GM11168 (cell line): ENCODE measurements at regions not wholly inside any gene's neighbourhood (a gene's known extent, or its start where the extent isn't known, plus 50 kb on each side); places are given as distances from the start of the nearest gene placed in this dataset.

Experiments used
- in situ Hi-C: fragments of 300-500 bp; cut with MboI; formaldehyde crosslinking; loops from one replicate; pipeline ENCODE4 v1.12.0; 2022; ENCODE audit warnings: low sequenced_read_pairs; ENCODE audit not compliant: unreplicated experiment

- in situ Hi-C loops = no loop called here
These were observed 268.2 kb downstream of the SH3GL2 start for GRCh38 chr9:17846948-17847655.

GRCh38 chr9:17847908-17848307 is 269.0 kb downstream of the SH3GL2 start:
- in situ Hi-C loops = no loop called here

- in situ Hi-C loops = no loop called here
These were observed 273.2 kb downstream of the SH3GL2 start for GRCh38 chr9:17852108-17852507.

- in situ Hi-C loops = no loop called here
These were observed 275.6 kb downstream of the SH3GL2 start for GRCh38 chr9:17854487-17854886.

- in situ Hi-C loops = no loop called here
These were observed 278.1 kb downstream of the SH3GL2 start for GRCh38 chr9:17856995-17857394.

GRCh38 chr9:17859228-17859627 is 280.4 kb downstream of the SH3GL2 start:
- in situ Hi-C loops = no loop called here

- in situ Hi-C loops = no loop called here
These were observed 281.1 kb downstream of the SH3GL2 start for GRCh38 chr9:17859987-17860386.

GRCh38 chr9:17862101-17862500 is 283.2 kb downstream of the SH3GL2 start:
- in situ Hi-C loops = no loop called here

GRCh38 chr9:17862629-17863028 is 283.8 kb downstream of the SH3GL2 start:
- in situ Hi-C loops = no loop called here

GRCh38 chr9:17863213-17863883 is 284.5 kb downstream of the SH3GL2 start:
- in situ Hi-C loops = no loop called here

- in situ Hi-C loops = no loop called here
These were observed 285.1 kb downstream of the SH3GL2 start for GRCh38 chr9:17863924-17864323.

GRCh38 chr9:17864951-17865350 is 286.1 kb downstream of the SH3GL2 start:
- in situ Hi-C loops = no loop called here

- in situ Hi-C loops = no loop called here
These were observed 287.0 kb downstream of the SH3GL2 start for GRCh38 chr9:17865881-17866280.

GRCh38 chr9:17870722-17871121 is 291.9 kb downstream of the SH3GL2 start:
- in situ Hi-C loops = no loop called here

- in situ Hi-C loops = no loop called here
These were observed 292.5 kb downstream of the SH3GL2 start for GRCh38 chr9:17871213-17871890.

- in situ Hi-C loops = no loop called here
These were observed 297.0 kb downstream of the SH3GL2 start for GRCh38 chr9:17875886-17876285.

- in situ Hi-C loops = no loop called here
These were observed 297.8 kb downstream of the SH3GL2 start for GRCh38 chr9:17876687-17877086.

GRCh38 chr9:17878810-17879370 is 300.0 kb downstream of the SH3GL2 start:
- in situ Hi-C loops = no loop called here

- in situ Hi-C loops = no loop called here
These were observed 302.5 kb downstream of the SH3GL2 start for GRCh38 chr9:17881371-17881770.

GRCh38 chr9:17882688-17883594 is 304.1 kb downstream of the SH3GL2 start:
- in situ Hi-C loops = no loop called here
